Mucosa of stomach (tissue), 1 donor: ENCODE measurements at regions not wholly inside any gene's neighbourhood (a gene's known extent, or its start where the extent isn't known, plus 50 kb on each side); places are given as distances from the start of the nearest gene placed in this dataset.

Source experiments
- H3K27me3 ChIP-seq: one replicate; pipeline ENCODE4 v1.7.0; 2013; ENCODE audit warnings: mild to moderate bottlenecking, low read length; ENCODE audit not compliant: control insufficient read depth, insufficient read depth
- H3K36me3 ChIP-seq: one replicate; pipeline ENCODE4 v1.7.0; 2013; ENCODE audit warnings: low read length; ENCODE audit not compliant: control insufficient read depth, insufficient read depth
- H3K4me1 ChIP-seq: one replicate; pipeline ENCODE4 v1.7.0; 2013; ENCODE audit warnings: mild to moderate bottlenecking, low read length; ENCODE audit not compliant: control insufficient read depth, insufficient read depth
- H3K4me3 ChIP-seq: one replicate; pipeline ENCODE4 v1.7.0; 2013; ENCODE audit warnings: low read length
- H3K9ac ChIP-seq: one replicate; pipeline ENCODE4 v1.7.0; 2013; ENCODE audit warnings: mild to moderate bottlenecking, low read length, moderate library complexity
- H3K9me3 ChIP-seq: one replicate; pipeline ENCODE4 v1.7.0; 2013; ENCODE audit warnings: mild to moderate bottlenecking, low read length, moderate library complexity; ENCODE audit not compliant: control insufficient read depth
- donor health status: Pancreatic carcinoma.

GRCh38 chr1:56295949-56296929, 283.1 kb downstream of the PLPP3 start:
- no peak overlapping the region for H3K4me3 ChIP-seq

GRCh38 chr1:56291374-56291919, 287.9 kb downstream of the PLPP3 start:
- H3K9me3 ChIP-seq = no peaks in the 10 kb centered on the region
- no peak overlapping the region for H3K9ac ChIP-seq

More at GRCh38 chr1:56295949-56296929, 283.1 kb downstream of the PLPP3 start:
- Histone ChIP-seq H3K27me3 (no peaks in the 10 kb centered on the region), H3K36me3 (no peaks in the 10 kb centered on the region), H3K4me1 (no peaks in the 10 kb centered on the region), H3K9ac (no peak overlapping the region), H3K9me3 (no peaks in the 10 kb centered on the region)

GRCh38 chr1:56289260-56289659, 290.1 kb downstream of the PLPP3 start:
- no peak overlapping the region for H3K9ac ChIP-seq
- H3K27me3 ChIP-seq = no peaks in the 10 kb centered on the region
- no peaks in the 10 kb centered on the region for H3K9me3 ChIP-seq
- H3K4me3 ChIP-seq = no peak overlapping the region
- H3K36me3 ChIP-seq = no peaks in the 10 kb centered on the region
- no peaks in the 10 kb centered on the region for H3K4me1 ChIP-seq

More at GRCh38 chr1:56291374-56291919, 287.9 kb downstream of the PLPP3 start:
- Histone ChIP-seq H3K4me3 (no peak overlapping the region), H3K27me3 (no peaks in the 10 kb centered on the region), H3K36me3 (no peaks in the 10 kb centered on the region), H3K4me1 (no peaks in the 10 kb centered on the region)

- Histone ChIP-seq H3K36me3 (no peaks in the 10 kb centered on the region), H3K9me3 (no peaks in the 10 kb centered on the region), H3K27me3 (no peaks in the 10 kb centered on the region), H3K4me3 (no peak overlapping the region), H3K9ac (no peak overlapping the region), H3K4me1 (no peaks in the 10 kb centered on the region)
Measured at GRCh38 chr1:56287721-56288120, 291.6 kb downstream of the PLPP3 start.

GRCh38 chr1:56286956-56287355, 292.4 kb downstream of the PLPP3 start:
- H3K9me3 ChIP-seq = no peaks in the 10 kb centered on the region
- no peak overlapping the region for H3K4me3 ChIP-seq
- no peaks in the 10 kb centered on the region for H3K36me3 ChIP-seq
- H3K4me1 ChIP-seq = no peaks in the 10 kb centered on the region
- H3K9ac ChIP-seq = no peak overlapping the region
- no peaks in the 10 kb centered on the region for H3K27me3 ChIP-seq

- Histone ChIP-seq H3K4me1 (no peaks in the 10 kb centered on the region), H3K27me3 (no peaks in the 10 kb centered on the region), H3K9me3 (no peaks in the 10 kb centered on the region), H3K36me3 (no peaks in the 10 kb centered on the region), H3K4me3 (no peak overlapping the region), H3K9ac (no peak overlapping the region)
Measured at GRCh38 chr1:56286506-56286905, 292.9 kb downstream of the PLPP3 start.

- no peak overlapping the region for H3K4me3 ChIP-seq
- no peaks in the 10 kb centered on the region for H3K36me3 ChIP-seq
- no peaks in the 10 kb centered on the region for H3K9me3 ChIP-seq
- no peaks in the 10 kb centered on the region for H3K27me3 ChIP-seq
- no peak overlapping the region for H3K9ac ChIP-seq
- no peaks in the 10 kb centered on the region for H3K4me1 ChIP-seq
Measured at GRCh38 chr1:56285554-56286402, 293.6 kb downstream of the PLPP3 start.

GRCh38 chr1:56284928-56285327, 294.4 kb downstream of the PLPP3 start:
- H3K4me3 ChIP-seq = no peak overlapping the region
- H3K36me3 ChIP-seq = no peaks in the 10 kb centered on the region
- H3K4me1 ChIP-seq = no peaks in the 10 kb centered on the region
- no peaks in the 10 kb centered on the region for H3K9me3 ChIP-seq
- no peaks in the 10 kb centered on the region for H3K27me3 ChIP-seq
- no peak overlapping the region for H3K9ac ChIP-seq

- no peak overlapping the region for H3K9ac ChIP-seq
- H3K4me1 ChIP-seq = no peaks in the 10 kb centered on the region
- H3K36me3 ChIP-seq = no peaks in the 10 kb centered on the region
- no peaks in the 10 kb centered on the region for H3K9me3 ChIP-seq
- H3K4me3 ChIP-seq = no peak overlapping the region
- H3K27me3 ChIP-seq = no peaks in the 10 kb centered on the region
Measured at GRCh38 chr1:56278061-56278460, 301.3 kb downstream of the PLPP3 start.

- peaks cover 3% of the 10 kb centered on the region for H3K27me3 ChIP-seq
- no peaks in the 10 kb centered on the region for H3K36me3 ChIP-seq
- H3K9ac ChIP-seq = no peak overlapping the region
- H3K9me3 ChIP-seq = no peaks in the 10 kb centered on the region
- no peak overlapping the region for H3K4me3 ChIP-seq
- no peaks in the 10 kb centered on the region for H3K4me1 ChIP-seq
Measured at GRCh38 chr1:56268519-56269140, 310.7 kb downstream of the PLPP3 start.

- H3K9ac ChIP-seq = no peak overlapping the region
- no peaks in the 10 kb centered on the region for H3K4me1 ChIP-seq
- H3K4me3 ChIP-seq = no peak overlapping the region
- H3K9me3 ChIP-seq = no peaks in the 10 kb centered on the region
- peaks cover 3% of the 10 kb centered on the region for H3K27me3 ChIP-seq
- no peaks in the 10 kb centered on the region for H3K36me3 ChIP-seq
Measured at GRCh38 chr1:56267611-56268010, 311.8 kb downstream of the PLPP3 start.
